ENCODE measurements at regions not wholly inside any gene's neighbourhood (a gene's known extent, or its start where the extent isn't known, plus 50 kb on each side); places are given as distances from the start of the nearest gene placed in this dataset.

- DNase-seq = no peak
Observed at GRCh38 chr2:108067820-108068405, 81.6 kb downstream of the SLC5A7 start.

GRCh38 chr2:108069515-108070310 is 83.4 kb downstream of the SLC5A7 start:
- no peak for DNase-seq

- no peak for DNase-seq
Observed at GRCh38 chr2:108073415-108074072, 87.2 kb downstream of the SLC5A7 start.

DNA sequence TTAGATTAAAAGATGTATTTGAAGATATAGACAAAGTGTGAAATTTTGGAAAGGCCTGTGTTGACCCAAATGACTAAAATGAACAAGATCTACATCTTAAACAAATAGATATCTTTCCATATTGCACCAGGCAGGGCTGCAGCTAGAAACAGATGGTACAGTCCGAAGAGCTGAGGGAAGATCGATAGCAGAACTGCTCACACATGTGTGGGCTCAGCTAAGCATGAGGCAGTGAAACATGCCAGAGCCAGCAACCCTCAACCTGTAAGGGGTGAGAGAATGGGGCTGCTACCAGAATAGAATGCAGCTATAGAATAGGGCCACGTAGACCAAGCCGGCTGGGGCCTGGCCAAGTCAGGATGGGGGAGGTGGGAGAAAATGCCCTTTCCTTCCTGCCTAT is 87.8 kb downstream of the SLC5A7 start:
- DNase-seq = peak in 1 of 56 donors; percentile 2

DNA sequence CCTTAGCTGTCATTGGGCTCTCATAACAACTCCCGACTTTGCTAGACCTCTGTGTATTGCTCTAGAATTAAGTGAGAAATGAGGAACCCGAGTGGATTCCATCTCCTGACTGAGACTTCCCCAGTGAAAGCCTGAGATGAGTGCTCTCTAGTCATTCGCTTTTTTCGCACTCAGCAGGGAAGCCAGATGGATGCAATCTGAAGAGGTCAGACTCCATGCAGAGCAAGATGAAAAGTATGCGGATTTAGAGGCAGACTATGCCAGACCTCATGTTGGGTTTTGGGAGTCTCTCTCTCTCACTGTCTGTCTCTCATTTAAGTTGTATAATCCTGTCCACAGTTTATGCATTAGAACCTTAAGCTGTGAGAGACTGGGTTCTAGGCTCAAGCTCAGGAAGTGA is 88.6 kb downstream of the SLC5A7 start:
- no peak for DNase-seq

- no peak for DNase-seq
Observed at GRCh38 chr2:108076527-108076926, 90.2 kb downstream of the SLC5A7 start.

GRCh38 chr2:108079736-108080135 is 93.4 kb downstream of the SLC5A7 start:
- no peak for DNase-seq

DNA sequence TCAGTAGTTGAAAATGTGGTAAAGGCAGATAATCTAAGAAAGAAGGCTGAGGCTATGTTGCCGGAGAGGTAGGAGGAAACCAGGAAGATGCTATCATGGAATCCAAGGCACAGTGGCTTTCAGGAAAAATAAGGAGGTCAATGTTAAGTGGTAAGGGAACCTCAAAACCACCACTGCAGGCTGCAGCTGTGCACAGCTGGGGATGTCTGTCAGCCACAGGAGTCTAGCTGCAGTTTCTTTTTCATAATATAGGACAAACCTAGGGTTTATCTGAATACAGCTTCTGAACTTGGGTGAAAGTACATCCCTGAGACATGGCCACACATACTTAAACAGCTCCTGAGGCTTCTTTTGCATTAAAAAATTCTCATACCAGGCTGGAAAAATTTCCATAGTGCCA is 93.9 kb downstream of the SLC5A7 start:
- no peak for DNase-seq

GRCh38 chr2:108082978-108083377 is 96.7 kb downstream of the SLC5A7 start:
- no peak for DNase-seq

DNA sequence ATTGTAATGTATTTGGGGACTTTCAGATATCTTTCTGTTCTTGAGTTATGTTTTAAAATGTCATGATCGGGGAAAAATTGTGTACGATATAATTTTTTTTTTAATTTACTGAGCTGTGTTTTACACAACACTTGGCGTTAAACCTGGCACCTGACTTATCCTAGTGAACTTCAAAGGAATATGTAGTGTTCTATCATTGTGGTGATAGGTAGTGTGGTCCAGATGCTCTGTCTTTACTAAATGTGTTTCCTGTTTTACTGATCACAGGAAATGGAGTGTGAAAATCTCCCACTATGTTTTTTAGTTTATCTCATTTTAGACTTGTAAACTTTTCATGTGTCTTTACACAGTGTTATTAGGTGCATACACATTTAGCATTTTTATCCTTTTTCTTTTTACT is 98.0 kb downstream of the SLC5A7 start:
- DNase-seq = no peak

- no peak for DNase-seq
Observed at GRCh38 chr2:108092886-108093285, 106.6 kb downstream of the SLC5A7 start.

GRCh38 chr2:108101481-108101880 is 115.2 kb downstream of the SLC5A7 start:
- DNase-seq = no peak

GRCh38 chr2:108106731-108107130 is 120.4 kb downstream of the SLC5A7 start:
- no peak for DNase-seq

GRCh38 chr2:108111936-108112335 is 125.6 kb downstream of the SLC5A7 start:
- no peak for DNase-seq

DNA sequence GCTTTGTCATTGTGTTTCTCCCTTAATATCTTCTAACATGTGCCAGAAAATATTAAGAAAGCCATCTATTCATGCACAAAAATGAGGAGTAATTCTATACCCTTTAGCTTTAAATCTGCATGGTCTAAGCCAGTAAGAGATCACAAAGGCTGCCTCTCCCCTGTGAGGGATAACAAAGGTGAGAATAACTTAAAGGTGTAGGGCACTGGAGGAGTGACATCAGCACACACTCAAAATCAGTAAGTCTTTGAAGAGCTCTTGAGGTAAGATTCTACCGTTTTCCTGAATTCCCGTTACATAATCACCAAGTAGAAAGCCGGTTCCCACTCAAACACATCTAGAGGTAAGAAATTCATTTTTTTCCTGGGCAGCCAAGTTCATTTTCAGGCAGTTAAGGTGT is 123.9 kb upstream of the SULT1C3 start:
- DNase-seq = no peak

- peak in 1 of 56 donors; percentile 1 for DNase-seq
Observed at GRCh38 chr2:108118996-108119395, 120.8 kb upstream of the SULT1C3 start.

DNA sequence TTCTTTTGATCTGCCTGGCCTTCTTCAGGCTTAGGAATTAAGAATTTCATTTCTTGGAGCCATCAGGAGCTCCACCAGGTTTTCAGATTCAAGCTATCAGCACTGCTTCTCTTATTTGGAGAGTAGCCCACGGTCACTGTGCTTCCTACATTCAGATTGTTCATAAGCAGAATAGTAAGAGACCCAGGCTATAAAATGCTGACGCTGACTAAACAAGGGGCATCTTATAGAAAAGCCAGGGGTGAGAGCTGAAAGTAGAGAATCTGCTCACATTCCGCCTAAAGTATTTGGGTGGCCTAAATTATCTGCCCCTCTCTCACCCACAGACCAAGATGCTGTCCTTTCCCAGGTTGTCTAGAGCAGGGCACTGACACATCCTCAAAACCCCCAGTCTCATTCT is 120.3 kb upstream of the SULT1C3 start:
- DNase-seq = no peak

DNA sequence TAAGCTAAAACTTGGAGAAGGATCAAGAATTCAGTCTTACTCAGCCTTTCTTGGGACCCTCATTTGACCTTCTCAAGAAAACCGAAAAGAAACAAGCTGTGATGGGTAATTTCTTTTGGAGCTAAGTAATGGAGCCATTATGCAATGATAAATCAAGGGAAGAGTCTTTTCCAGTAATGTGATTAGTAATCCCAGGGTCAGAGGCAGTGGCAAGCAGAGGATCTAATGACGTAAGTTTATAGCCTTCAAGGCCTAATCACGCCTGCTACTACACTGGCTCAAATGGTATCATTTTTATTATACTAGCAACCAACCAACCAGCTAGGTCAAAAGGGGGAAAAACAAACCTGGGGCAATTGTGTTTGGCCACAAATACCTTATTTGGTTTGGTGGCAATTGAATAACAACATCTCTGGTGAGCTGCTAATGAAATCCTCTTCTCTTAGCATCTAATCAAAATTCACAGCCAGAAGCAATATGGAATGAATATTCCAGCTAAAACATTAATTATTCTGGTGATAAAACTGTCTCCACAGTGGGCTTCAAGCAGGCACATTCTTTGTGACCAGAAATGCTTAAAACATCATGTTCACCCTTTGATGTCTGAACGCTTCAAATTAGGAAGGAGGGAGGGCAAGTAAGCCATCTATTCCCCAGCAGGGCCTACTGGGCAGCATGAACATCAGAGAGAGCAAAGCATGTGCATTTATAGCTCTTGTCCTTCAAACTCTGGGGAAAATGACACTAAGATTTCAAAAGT is 114.9 kb upstream of the SULT1C3 start:
- DNase-seq = no peak

- DNase-seq = no peak
Observed at GRCh38 chr2:108125581-108125980, 114.2 kb upstream of the SULT1C3 start.

DNA sequence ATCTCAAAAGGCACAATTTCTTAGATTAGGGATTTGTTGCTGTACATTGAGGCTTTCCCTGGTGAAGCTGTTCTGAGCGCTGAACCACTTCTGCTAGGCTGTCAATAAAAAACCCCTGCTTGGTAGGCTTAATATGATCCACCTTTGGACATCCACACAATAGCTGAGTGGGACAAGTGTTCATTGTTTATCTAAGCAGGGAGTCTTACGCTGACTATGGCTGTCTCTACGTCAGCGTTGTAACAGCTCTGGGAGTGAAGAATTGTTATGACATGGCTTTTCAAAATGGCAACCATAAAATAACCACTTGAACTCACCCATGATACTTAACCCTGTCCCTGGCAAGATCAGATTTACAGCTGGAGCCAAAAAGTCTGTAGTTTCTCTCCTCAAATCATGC is 111.5 kb upstream of the SULT1C3 start:
- DNase-seq = no peak

- no peak for DNase-seq
Observed at GRCh38 chr2:108129636-108130035, 110.1 kb upstream of the SULT1C3 start.

DNA sequence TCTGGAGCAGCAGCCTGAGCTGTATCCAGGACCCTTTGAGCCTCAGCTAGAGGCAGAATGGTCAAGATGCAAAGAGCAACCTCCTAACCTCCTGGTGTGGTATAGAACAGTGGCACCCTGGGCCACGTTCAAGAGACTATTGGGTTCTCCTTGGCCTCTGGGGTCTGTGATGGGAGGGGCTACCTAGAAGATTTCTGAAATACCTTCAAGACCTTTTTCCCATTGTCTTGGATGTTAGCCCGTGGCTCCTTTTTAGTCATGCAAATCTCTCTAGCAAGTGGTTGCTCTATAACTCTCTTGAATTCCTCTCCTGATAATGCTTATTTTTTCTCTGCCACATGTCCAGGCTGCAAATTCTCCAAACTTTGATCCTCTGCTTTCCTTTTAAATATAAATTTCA is 106.3 kb upstream of the SULT1C3 start:
- no peak for DNase-seq
